NCI-H146 treated with DMSO at 0.1 percent for 48 hours (cell line): ENCODE measurements at regions not wholly inside any gene's neighbourhood (a gene's known extent, or its start where the extent isn't known, plus 50 kb on each side); places are given as distances from the start of the nearest gene placed in this dataset.
"Not testable (repeated sequence)": the region's sequence is repeated elsewhere in the genome, so short reads cannot be mapped to it uniquely, and the experiment has no call there.

Experiments
- DNase-seq: peaks from one replicate; lab custom pipeline; 2025; ENCODE audit not compliant: unreplicated experiment; lab: John Stamatoyannopoulos, UW

- no peak for DNase-seq
Measured at GRCh38 chr15:67944010-67944641, 104.3 kb upstream of the RNU6-1 start.

- DNase-seq = no peak
Measured at GRCh38 chr15:67945131-67945530, 105.3 kb upstream of the RNU6-1 start.

GRCh38 chr15:67945951-67946700, 106.3 kb upstream of the RNU6-1 start:
- no peak for DNase-seq

- DNase-seq = no peak
Measured at GRCh38 chr15:67946701-67947100, 106.9 kb upstream of the RNU6-1 start.

- DNase-seq = no peak
Measured at GRCh38 chr15:67947254-67948039, 106.7 kb upstream of the PIAS1 start.

GRCh38 chr15:67948215-67948614, 105.9 kb upstream of the PIAS1 start:
- no peak for DNase-seq

DNA sequence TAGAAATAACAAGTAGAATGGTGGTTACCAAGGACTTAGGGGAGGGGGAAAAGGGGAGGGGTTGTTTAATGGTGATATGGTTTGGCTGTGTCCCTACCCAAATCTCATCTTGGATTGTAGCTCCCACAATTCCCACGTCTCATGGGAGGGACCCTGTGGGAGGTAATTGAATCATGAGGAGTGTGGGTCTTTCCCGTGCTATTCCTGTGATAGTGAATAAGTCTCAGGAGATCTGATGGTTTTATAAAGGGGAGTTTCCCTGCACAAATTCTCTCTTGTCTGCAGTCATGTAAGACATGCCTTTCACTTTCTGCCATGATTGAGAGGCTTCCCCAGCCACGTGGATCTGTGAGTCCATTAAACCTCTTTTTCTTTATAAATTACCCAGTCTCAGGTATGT, 102.9 kb upstream of the PIAS1 start:
- not testable (repeated sequence) for DNase-seq

DNA sequence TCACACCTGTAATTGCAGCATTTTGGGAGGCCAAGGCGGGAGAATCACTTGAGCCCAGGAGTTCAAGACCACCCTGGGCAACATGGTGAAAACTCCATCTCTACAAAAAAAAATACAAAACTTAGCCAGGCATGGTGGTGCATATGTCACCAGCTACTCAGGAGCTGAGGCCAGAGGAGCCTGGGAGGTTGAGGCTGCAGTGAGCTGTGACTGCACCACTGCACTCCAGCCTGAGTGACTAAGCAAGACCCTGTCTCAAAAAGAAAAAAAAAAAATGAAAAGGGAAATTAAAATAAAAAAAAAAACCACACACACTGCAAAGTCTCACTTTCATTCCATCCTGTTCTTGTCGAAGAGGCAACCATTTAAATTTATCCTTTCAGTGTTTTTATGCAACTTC, 100.8 kb upstream of the PIAS1 start:
- no peak for DNase-seq

DNA sequence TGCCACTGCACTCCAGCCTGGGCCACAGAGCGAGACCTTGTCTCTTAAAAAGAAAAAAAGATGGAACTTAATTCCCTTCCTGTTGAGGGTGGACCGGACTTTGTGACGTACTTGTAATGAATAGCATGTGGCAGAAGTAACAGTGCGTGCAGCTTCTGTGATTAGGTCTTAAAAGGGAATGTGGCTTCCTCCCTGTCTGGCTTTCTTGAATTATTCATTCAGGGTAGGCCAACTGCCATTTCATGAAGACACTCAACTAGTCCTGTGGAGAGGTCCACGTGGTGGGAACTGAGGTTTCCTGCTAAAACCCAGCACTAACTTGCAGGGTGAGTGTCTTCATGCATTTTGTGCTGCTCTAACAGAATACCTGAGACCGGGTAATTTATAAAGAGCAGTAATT, 98.9 kb upstream of the PIAS1 start:
- DNase-seq = no peak

DNA sequence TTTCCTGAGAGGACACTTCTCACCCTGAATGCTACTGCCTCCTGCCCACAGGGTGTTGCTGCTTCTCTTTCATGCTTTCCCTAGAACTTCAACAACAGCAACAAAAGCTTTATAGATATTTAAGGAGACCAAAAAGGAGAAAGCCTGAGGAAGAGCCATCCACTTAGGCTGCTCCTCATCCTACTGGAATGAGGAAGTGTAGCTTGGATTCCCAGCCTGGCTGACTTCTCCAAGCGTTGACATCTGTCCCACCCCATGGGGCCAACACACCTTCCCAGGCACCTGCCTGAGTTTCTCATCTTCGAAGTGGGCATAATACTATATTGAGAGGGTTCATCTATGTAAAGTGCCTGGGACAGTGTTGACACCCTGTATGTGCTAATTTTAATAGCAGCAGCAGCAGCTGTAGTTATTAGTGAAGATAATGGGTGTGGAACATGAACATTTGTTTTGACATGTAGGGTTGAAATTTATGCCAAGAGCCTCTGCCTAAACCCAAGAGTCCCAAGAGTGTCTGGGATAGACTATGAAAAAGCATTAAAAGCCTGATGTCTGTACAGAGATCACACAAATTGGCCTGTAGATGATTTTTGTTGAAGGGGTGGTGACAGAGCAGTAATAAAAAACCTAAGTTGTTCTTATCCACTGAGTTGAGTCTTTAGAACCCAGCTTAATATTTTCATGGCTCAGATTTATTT, 96.5 kb upstream of the PIAS1 start:
- DNase-seq = no peak

DNA sequence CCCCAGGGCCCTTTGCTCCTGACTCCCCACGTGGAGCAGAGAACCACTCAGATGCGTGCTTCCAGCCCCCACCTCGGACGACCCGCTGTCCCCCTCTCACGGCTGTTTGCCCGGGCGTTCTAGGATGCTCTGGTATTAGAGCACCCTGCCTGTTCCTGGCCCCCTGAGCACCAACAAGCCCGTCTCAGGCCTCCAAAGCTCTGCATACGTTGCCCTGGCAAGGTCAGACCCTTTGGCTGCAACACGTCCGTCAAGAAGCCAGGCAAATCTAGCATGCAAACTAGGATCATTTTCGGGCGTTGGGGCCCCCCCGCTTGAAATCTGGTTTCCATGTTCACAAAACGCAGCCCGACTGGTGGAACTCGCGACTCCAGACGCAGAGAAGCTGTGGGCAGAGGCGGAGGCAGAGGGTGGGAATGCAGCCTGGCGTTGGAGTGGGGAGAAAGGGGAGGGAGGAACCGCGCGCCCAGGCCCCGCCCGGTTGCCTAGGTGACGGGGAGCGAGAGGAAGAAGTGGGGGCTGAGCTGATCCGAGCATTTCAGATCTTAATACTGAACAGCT, 86.2 kb upstream of the PIAS1 start:
- peak; percentile 51 for DNase-seq

GRCh38 chr15:67968564-67968963, 85.6 kb upstream of the PIAS1 start:
- DNase-seq = no peak

- DNase-seq = no peak
Measured at GRCh38 chr15:67968966-67969365, 85.1 kb upstream of the PIAS1 start.

GRCh38 chr15:67969892-67970291, 84.2 kb upstream of the PIAS1 start:
- DNase-seq = no peak

DNA sequence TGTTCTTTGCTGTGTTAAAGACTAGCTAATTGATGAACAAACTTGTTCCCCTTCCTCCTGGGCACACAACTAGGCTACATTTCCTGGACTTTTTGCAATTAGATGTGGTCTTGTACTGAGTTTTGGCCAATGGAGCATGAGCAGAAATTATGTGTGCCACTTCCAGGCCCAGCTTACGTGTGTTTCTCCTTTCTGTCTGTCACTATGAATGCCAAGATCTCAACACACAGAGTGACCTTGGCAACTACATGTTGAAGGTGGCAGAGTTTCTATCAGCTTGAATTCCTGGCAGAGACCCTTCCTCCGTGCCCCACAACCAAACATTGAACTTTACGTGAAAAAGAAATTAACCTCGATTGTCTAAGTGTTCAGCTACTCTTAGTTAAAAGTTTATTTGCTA, 81.7 kb upstream of the PIAS1 start:
- DNase-seq = no peak

DNA sequence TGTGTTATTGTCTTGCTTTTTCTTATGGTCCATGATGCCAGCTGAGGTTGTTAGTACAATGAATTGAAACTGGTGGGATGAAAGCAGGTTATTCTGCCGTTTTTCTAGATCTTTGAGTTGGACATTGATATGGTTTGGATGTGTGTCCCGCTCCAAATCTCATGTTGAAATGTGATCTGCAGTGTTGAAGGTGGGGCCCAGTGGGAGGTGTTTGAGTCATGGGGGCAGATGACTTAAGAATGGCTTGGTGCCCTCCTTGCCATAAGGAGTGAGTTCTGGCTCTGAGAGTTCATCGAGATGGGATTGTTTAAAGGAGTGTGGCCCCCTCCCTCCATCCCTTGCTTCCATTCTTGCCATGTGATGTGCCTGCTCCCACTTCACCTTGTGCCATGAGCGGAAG, 80.3 kb upstream of the PIAS1 start:
- no peak for DNase-seq

DNA sequence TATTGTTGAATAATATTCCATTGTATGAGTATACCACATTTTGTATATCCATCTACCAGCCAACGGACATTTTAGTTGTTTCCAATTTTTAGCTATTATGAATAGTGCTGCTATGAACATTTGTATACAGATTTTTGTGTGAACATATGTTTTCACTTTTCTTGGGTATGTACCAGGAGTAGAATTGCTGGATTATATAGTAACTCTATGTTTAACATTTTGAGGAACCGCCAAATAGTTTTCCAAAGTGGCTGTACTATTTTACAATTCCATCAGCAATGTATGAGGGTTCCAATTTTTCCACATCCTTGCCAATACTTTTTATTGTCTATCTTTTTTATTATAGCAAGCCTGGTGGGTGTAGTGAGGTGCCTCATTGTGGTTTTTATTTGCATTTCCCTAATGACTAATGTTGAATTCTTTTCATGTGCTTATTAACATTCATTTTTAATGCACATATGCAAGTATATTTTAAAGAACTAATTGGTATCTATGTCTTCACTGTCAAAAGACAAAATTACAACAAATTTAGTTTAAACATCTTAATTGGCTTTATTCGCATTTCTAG, 77.5 kb upstream of the PIAS1 start:
- no peak for DNase-seq

DNA sequence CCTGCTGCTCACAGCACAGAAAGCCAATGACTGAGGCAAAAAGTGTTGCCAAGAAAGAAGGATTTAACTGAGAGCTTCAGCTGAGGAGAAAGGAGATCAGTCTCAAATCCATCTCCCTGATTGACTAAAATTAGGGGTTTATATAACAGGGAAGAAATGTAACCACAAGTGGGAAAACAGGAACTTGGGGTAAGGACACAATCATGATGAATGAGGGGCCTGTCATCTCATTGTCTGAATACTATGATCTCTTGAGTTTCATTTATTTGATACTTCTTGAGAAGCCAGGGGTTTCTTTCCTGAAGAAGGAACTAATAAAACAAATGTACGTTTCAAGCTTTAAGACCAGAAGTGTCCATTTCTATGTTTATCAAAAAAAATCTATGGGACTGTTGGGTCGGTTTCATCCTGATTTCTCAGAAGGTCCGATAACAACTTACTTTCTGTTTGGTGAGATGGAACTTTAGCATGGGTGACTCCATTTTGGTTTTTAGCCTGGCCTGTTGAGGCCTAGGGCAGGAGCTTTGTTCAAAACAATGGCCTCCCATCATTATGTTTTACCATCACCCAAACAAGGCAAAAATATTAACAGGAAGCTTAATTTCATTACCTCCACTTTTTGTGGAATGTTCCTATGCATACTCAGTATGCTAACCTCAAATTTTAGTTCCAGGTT, 76.6 kb upstream of the PIAS1 start:
- no peak for DNase-seq

DNA sequence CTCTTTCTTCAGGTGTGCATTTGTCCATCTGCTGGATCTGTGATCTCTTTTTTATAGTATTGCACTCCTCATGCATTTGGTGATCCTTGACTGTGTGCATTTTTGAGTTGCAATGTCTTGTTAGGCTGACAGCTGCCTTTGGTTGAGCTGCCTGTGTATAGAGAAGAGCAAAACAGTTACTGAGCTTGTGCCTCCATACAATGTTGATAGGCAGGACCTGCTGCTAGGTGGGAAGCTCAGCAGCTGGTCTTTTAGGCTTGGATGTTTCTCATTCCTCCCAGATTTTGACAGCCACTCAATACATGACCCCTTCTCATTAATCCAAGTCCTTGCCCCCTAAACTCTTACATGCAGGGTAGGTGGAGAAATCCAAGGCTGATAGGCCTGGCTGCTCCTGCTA, 74.8 kb upstream of the PIAS1 start:
- DNase-seq = no peak

- DNase-seq = no peak
Measured at GRCh38 chr15:67980171-67980570, 73.9 kb upstream of the PIAS1 start.
